ENCODE measurements at regions not wholly inside any gene's neighbourhood (a gene's known extent, or its start where the extent isn't known, plus 50 kb on each side); places are given as distances from the start of the nearest gene placed in this dataset.

- TF ChIP-seq EZH2 (IDR thresholded peaks at IDR 0.05; ENCODE audit: borderline replicate concordance, insufficient read depth, low read depth, low read length, poor library complexity, severe bottlenecking) (no peak), CTCF (IDR thresholded peaks at IDR 0.05) (no peak)
Observed at GRCh38 chr9:86846656-86847055, 100.7 kb downstream of the GAS1 start.
